CD4-positive, alpha-beta T cell (primary cell): ENCODE measurements at regions not wholly inside any gene's neighbourhood (a gene's known extent, or its start where the extent isn't known, plus 50 kb on each side); places are given as distances from the start of the nearest gene placed in this dataset.

Source experiments
- ATAC-seq: fragments of 200-7000 bp; cut with Tn5 transposase; one replicate; pipeline ENCODE4 v1.10.0; 2022; ENCODE audit warnings: mild to moderate bottlenecking; ENCODE audit not compliant: poor library complexity
- CTCF ChIA-PET: fragments of 350-600 bp; sonication (Branson Sonifier 250); formaldehyde crosslinking; loops from one replicate; lab custom pipeline; 2021; ENCODE audit warnings: antibody characterized with exemption, inconsistent platforms; lab: Charles Lee
- POLR2A ChIA-PET: fragments of 350-600 bp; sonication (Branson Sonifier 250); formaldehyde crosslinking; loops from one replicate; lab custom pipeline; 2021; ENCODE audit warnings: antibody characterized with exemption, inconsistent platforms; lab: Charles Lee
- DNase-seq, 14 experiments: peaks; one replicate each; pipeline ENCODE4 v3.0.0-alpha.2; 2013 to 2020; ENCODE audit warnings: mixed read lengths in 2 of 14
- H3K27ac ChIP-seq, 2 donors: one replicate each; pipeline versions ENCODE4 v1.5.1 to v1.7.0; 2013; ENCODE audit warnings: low read length in 2 of 2, low read depth in 1 of 2, mild to moderate bottlenecking in 1 of 2
- H3K27me3 ChIP-seq, 2 experiments: 1 replicate in 1 of 2; 2 replicates in 1 of 2; pipeline versions ENCODE4 v1.6.1 to v1.7.0; 2013; ENCODE audit warnings: low read length in 2 of 2, control low read depth in 1 of 2, mild to moderate bottlenecking in 1 of 2, moderate library complexity in 1 of 2; ENCODE audit not compliant: insufficient read depth in 2 of 2, control insufficient read depth in 1 of 2
- H3K36me3 ChIP-seq: one replicate; pipeline ENCODE4 v1.6.1; 2013; ENCODE audit warnings: low read length, control low read depth; ENCODE audit not compliant: insufficient read depth
- H3K4me1 ChIP-seq: one replicate; pipeline ENCODE4 v1.6.1; 2013; ENCODE audit warnings: low read length, control low read depth; ENCODE audit not compliant: insufficient read depth
- H3K4me3 ChIP-seq: one replicate; pipeline ENCODE4 v1.5.1; 2013; ENCODE audit warnings: mild to moderate bottlenecking, low read length, moderate library complexity
- H3K9me3 ChIP-seq, 2 experiments: 1 replicate in 1 of 2; 2 replicates in 1 of 2; pipeline versions ENCODE4 v1.6.1 to v1.7.0; 2013; ENCODE audit warnings: low read length in 2 of 2, mild to moderate bottlenecking in 2 of 2, control low read depth in 1 of 2, moderate library complexity in 1 of 2; ENCODE audit not compliant: control insufficient read depth in 1 of 2, insufficient read depth in 1 of 2
- H3K27ac Mint-ChIP-seq: one replicate; pipeline ENCODE4 v1.8.0; 2020; ENCODE audit warnings: mixed read lengths
- H3K27me3 Mint-ChIP-seq: one replicate; pipeline ENCODE4 v1.8.0; 2021; ENCODE audit warnings: mixed read lengths
- H3K36me3 Mint-ChIP-seq: one replicate; pipeline ENCODE4 v1.8.0; 2021; ENCODE audit warnings: low read depth, mixed read lengths
- H3K4me1 Mint-ChIP-seq: one replicate; pipeline ENCODE4 v1.8.0; 2021; ENCODE audit warnings: low read depth, mixed read lengths
- H3K4me3 Mint-ChIP-seq: one replicate; pipeline ENCODE4 v1.8.0; 2020; ENCODE audit warnings: mild to moderate bottlenecking, mixed read lengths
- H3K9me3 Mint-ChIP-seq: one replicate; pipeline ENCODE4 v1.8.0; 2020; ENCODE audit warnings: mixed read lengths
- CTCF ChIP-seq: fragments of 200-600 bp; IDR thresholded peaks from one replicate; pipeline ENCODE4 v1.8.0; 2022; ENCODE audit warnings: antibody characterized with exemption, mild to moderate bottlenecking
- intact Hi-C, 2 experiments: fragments of 100-400 bp; cut with DNase I in 1 of 2; cut with micrococcal nuclease in 1 of 2; formaldehyde crosslinking; loops; one replicate each; pipeline versions ENCODE4 v1.15.1 to v1.9.0; 2023 to 2025; cut with DNase I, micrococcal nuclease

GRCh38 chr10:35749230-35749629, 107.1 kb upstream of the FZD8 start:
- DNase-seq (no peak), ATAC-seq (no peak)
- Mint-ChIP-seq H3K27me3 (no peaks in the 10 kb centered on the region), H3K4me3 (no peak overlapping the region), H3K4me1 (no peaks in the 10 kb centered on the region), H3K36me3 (no peaks in the 10 kb centered on the region), H3K9me3 (no peaks in the 10 kb centered on the region), H3K27ac (no peak overlapping the region)
- H3K36me3 ChIP-seq, result no peaks in the 10 kb centered on the region
- H3K9me3 ChIP-seq, result peaks cover 0 to 4% of the 10 kb centered on the region in 2 experiments
- no peaks in the 10 kb centered on the region for H3K27me3 ChIP-seq
- H3K4me3 ChIP-seq, result no peak overlapping the region
- ChIA-PET CTCF (no interaction called here), POLR2A (no interaction called here)
- H3K27ac ChIP-seq, result no peak overlapping the region
- TF ChIP-seq CTCF, result no peak
- no peaks in the 10 kb centered on the region for H3K4me1 ChIP-seq
- intact Hi-C loops, result no loop called here

GRCh38 chr10:35745617-35746403, 103.7 kb upstream of the FZD8 start:
- ATAC-seq (no peak), DNase-seq (no peak)
- no peaks in the 10 kb centered on the region for H3K27me3 Mint-ChIP-seq
- TF ChIP-seq CTCF, result no peak
- intact Hi-C loops, result no loop called here
- Histone ChIP-seq H3K27ac (no peak overlapping the region), H3K27me3 (no peaks in the 10 kb centered on the region), H3K4me1 (no peaks in the 10 kb centered on the region), H3K36me3 (no peaks in the 10 kb centered on the region), H3K9me3 (peaks cover 0 to 4% of the 10 kb centered on the region in 2 experiments), H3K4me3 (no peak overlapping the region)
- ChIA-PET POLR2A (no interaction called here), CTCF (interaction anchor here (1.0 kb wide), 1 partner anchor 13 kb away, joined by 4 read pairs; no protein-coding TSS in a partner anchor)
- no peaks in the 10 kb centered on the region for H3K36me3 Mint-ChIP-seq
- H3K4me1 Mint-ChIP-seq, result no peaks in the 10 kb centered on the region
- H3K9me3 Mint-ChIP-seq, result no peaks in the 10 kb centered on the region
- H3K4me3 Mint-ChIP-seq, result no peak overlapping the region
- no peak overlapping the region for H3K27ac Mint-ChIP-seq

GRCh38 chr10:35743851-35744250, 101.8 kb upstream of the FZD8 start:
- Histone ChIP-seq H3K27ac (no peak overlapping the region), H3K36me3 (no peaks in the 10 kb centered on the region), H3K9me3 (no peaks in the 10 kb centered on the region), H3K4me3 (no peak overlapping the region), H3K27me3 (no peaks in the 10 kb centered on the region), H3K4me1 (no peaks in the 10 kb centered on the region)
- H3K27me3 Mint-ChIP-seq, result no peaks in the 10 kb centered on the region
- no peak for ATAC-seq
- no peaks in the 10 kb centered on the region for H3K9me3 Mint-ChIP-seq
- intact Hi-C loops, result no loop called here
- H3K36me3 Mint-ChIP-seq, result no peaks in the 10 kb centered on the region
- TF ChIP-seq CTCF, result no peak
- no peak for DNase-seq
- H3K4me1 Mint-ChIP-seq, result no peaks in the 10 kb centered on the region
- ChIA-PET POLR2A (no interaction called here), CTCF (no interaction called here)
- no peak overlapping the region for H3K4me3 Mint-ChIP-seq
- H3K27ac Mint-ChIP-seq, result no peak overlapping the region
